H1 (cell line): ENCODE measurements at regions not wholly inside any gene's neighbourhood (a gene's known extent, or its start where the extent isn't known, plus 50 kb on each side); places are given as distances from the start of the nearest gene placed in this dataset.

ENCODE experiments used
- BRCA1 ChIP-seq: IDR thresholded peaks from 2 replicates; pipeline ENCODE4 v1.6.1; 2012; ENCODE audit warnings: low read depth, low read length, improper control_type of control experiment
- CBX5 ChIP-seq: fragments of 300-800, 300-1000 bp; sonication (generic); IDR thresholded peaks from 2 replicates; pipeline ENCODE4 v1.7.1; 2016; ENCODE audit warnings: antibody characterized with exemption, low read length, low read depth
- CTCF ChIP-seq, 3 experiments: IDR thresholded peaks; 1 replicate in 2 of 3; 2 replicates in 1 of 3; pipeline versions ENCODE4 v1.5.1 to v1.6.1; 2011; ENCODE audit warnings: low read length in 3 of 3, mild to moderate bottlenecking in 3 of 3, inconsistent platforms in 2 of 3, low read depth in 1 of 3, moderate library complexity in 1 of 3; ENCODE audit not compliant: insufficient read depth in 1 of 3; ENCODE audit errors: control extremely low read depth in 1 of 3
- FOSL1 ChIP-seq: IDR thresholded peaks from 2 replicates; pipeline ENCODE4 v1.6.1; 2011; ENCODE audit warnings: mild to moderate bottlenecking, low read depth, low read length, moderate library complexity; ENCODE audit not compliant: insufficient read depth
- MAFK ChIP-seq: IDR thresholded peaks from 2 replicates; pipeline ENCODE4 v1.6.1; 2012; ENCODE audit warnings: low read depth, mild to moderate bottlenecking, improper control_type of control experiment, low read length
- POLR2A ChIP-seq, 2 experiments: IDR thresholded peaks; 1 replicate in 1 of 2; 2 replicates in 1 of 2; pipeline ENCODE4 v1.6.1; 2011; ENCODE audit warnings: low read depth in 2 of 2, low read length in 2 of 2, mild to moderate bottlenecking in 2 of 2; ENCODE audit errors: control extremely low read depth in 1 of 2
- POLR2AphosphoS5 ChIP-seq: IDR thresholded peaks from 2 replicates; pipeline ENCODE4 v1.6.1; 2011; ENCODE audit warnings: low read depth, low read length
- SIN3A ChIP-seq, 2 experiments: IDR thresholded peaks in 1 of 2; conservative IDR thresholded peaks in 1 of 2; 2 replicates each; pipeline ENCODE4 v1.6.1; 2011 to 2012; ENCODE audit warnings: low read length in 2 of 2, improper control_type of control experiment in 1 of 2, low read depth in 1 of 2, mild to moderate bottlenecking in 1 of 2
- SP1 ChIP-seq: IDR thresholded peaks from 2 replicates; pipeline ENCODE4 v1.6.1; 2011; ENCODE audit warnings: low read depth, low read length
- SRF ChIP-seq: IDR thresholded peaks from 2 replicates; pipeline ENCODE4 v1.6.1; 2011; ENCODE audit warnings: mild to moderate bottlenecking, low read depth, low read length, moderate library complexity
- SUZ12 ChIP-seq: fragments of 200-600 bp; sonication (generic); IDR thresholded peaks from 2 replicates; pipeline ENCODE4 v1.6.1; 2012; ENCODE audit warnings: mild to moderate bottlenecking, inconsistent platforms, low read length, moderate library complexity, mixed read lengths
- TAF1 ChIP-seq: IDR thresholded peaks from 2 replicates; pipeline ENCODE4 v1.6.1; 2011; ENCODE audit warnings: mild to moderate bottlenecking, low read depth, low read length
- YY1 ChIP-seq: IDR thresholded peaks from 2 replicates; pipeline ENCODE4 v1.6.1; 2011; ENCODE audit warnings: low read depth, mild to moderate bottlenecking, low read length

- TF ChIP-seq TAF1 (no peak), CTCF (IDR thresholded peaks at IDR 0.05; ENCODE audit: control extremely low read depth in 1 of 3, insufficient read depth in 1 of 3, low read depth in 1 of 3, low read length in 3 of 3) (no peak), SP1 (no peak), MAFK (no peak), POLR2A (IDR thresholded peaks at IDR 0.05; ENCODE audit: control extremely low read depth in 1 of 2, low read depth in 2 of 2, low read length in 2 of 2) (no peak), SIN3A (conservative IDR thresholded peaks at IDR 0.05 in 1 of 2, IDR thresholded peaks at IDR 0.05 in 1 of 2; ENCODE audit: low read depth in 1 of 2, low read length in 2 of 2) (no peak), FOSL1 (no peak), CBX5 (no peak), POLR2AphosphoS5 (no peak), SUZ12 (no peak), YY1 (no peak), SRF (no peak), BRCA1 (no peak)
These were observed 463.2 kb upstream of the ADAMTS16 start for GRCh38 chr5:4676934-4677333.
